IMR-90 (cell line): ENCODE measurements at regions not wholly inside any gene's neighbourhood (a gene's known extent, or its start where the extent isn't known, plus 50 kb on each side); places are given as distances from the start of the nearest gene placed in this dataset.

Experiments used
- ATAC-seq: fragments of 200-7000 bp; cut with Tn5 transposase; 2 replicates; pipeline ENCODE4 v1.9.1; 2020; ENCODE audit warnings: low read depth, mild to moderate bottlenecking, moderate library complexity
- BruUV-seq: library from RNA; stranded (reverse); fragments of 400-500 nt; replicated peaks from 2 replicates; lab custom pipeline; 2021; lab: Mats Ljungman, UMichigan
- CTCF ChIA-PET: fragments of 300-600 bp; formaldehyde crosslinking; extraction: SDS; loops from one replicate; lab custom pipeline; 2021; ENCODE audit warnings: antibody characterized with exemption; lab: Yijun Ruan, JAX
- POLR2A ChIA-PET: fragments of 300-600 bp; sonication (Branson Sonifier 250); formaldehyde crosslinking; loops from one replicate; lab custom pipeline; 2022; ENCODE audit warnings: antibody characterized with exemption; ENCODE audit not compliant: unreplicated experiment; lab: Charles Lee
- DNase-seq: peaks from one replicate; pipeline ENCODE4 v3.0.0; 2013
- H2AFZ ChIP-seq: replicated peaks from 2 replicates; pipeline ENCODE3; 2013; ENCODE audit warnings: low read length, mild to moderate bottlenecking; ENCODE audit not compliant: poor library complexity
- H2AK5ac ChIP-seq: 2 replicates; pipeline ENCODE4 v1.6.1; 2013; ENCODE audit warnings: low read depth, low read length, inconsistent platforms
- H2AK9ac ChIP-seq: replicated peaks from 2 replicates; pipeline ENCODE3; 2013; ENCODE audit warnings: mild to moderate bottlenecking, low read depth, low read length, moderate library complexity; ENCODE audit not compliant: poor library complexity
- H2BK120ac ChIP-seq: 2 replicates; pipeline ENCODE4 v1.6.1; 2013; ENCODE audit warnings: low read depth, low read length, inconsistent platforms
- H2BK15ac ChIP-seq: 3 replicates; pipeline ENCODE4 v1.6.1; 2013; ENCODE audit warnings: low read depth, low read length, inconsistent platforms
- H2BK20ac ChIP-seq: 2 replicates; pipeline ENCODE4 v1.6.1; 2013; ENCODE audit warnings: low read depth, mild to moderate bottlenecking, inconsistent platforms, low read length, moderate library complexity
- H2BK5ac ChIP-seq: 2 replicates; pipeline ENCODE4 v1.6.1; 2013; ENCODE audit warnings: mild to moderate bottlenecking, low read depth, low read length, inconsistent platforms; ENCODE audit not compliant: poor library complexity, severe bottlenecking
- H3K14ac ChIP-seq: replicated peaks from 2 replicates; pipeline ENCODE4 v1.6.1; 2013; ENCODE audit warnings: low read depth, low read length, inconsistent platforms
- H3K18ac ChIP-seq: 2 replicates; pipeline ENCODE4 v1.6.1; 2013; ENCODE audit warnings: low read depth, low read length, control low read depth
- H3K23ac ChIP-seq: 2 replicates; pipeline ENCODE4 v1.6.1; 2013; ENCODE audit warnings: low read depth, low read length, inconsistent platforms
- H3K27ac ChIP-seq: 2 replicates; pipeline ENCODE4 v1.5.1; 2013; ENCODE audit warnings: mild to moderate bottlenecking, control low read depth, low read length; ENCODE audit not compliant: insufficient read depth
- H3K27me3 ChIP-seq: 2 replicates; pipeline ENCODE4 v1.6.1; 2013; ENCODE audit warnings: low read length; ENCODE audit not compliant: control insufficient read depth, insufficient read depth
- H3K36me3 ChIP-seq: 2 replicates; pipeline ENCODE4 v1.6.1; 2013; ENCODE audit warnings: low read length, mixed read lengths; ENCODE audit not compliant: control insufficient read depth, insufficient read depth
- H3K4ac ChIP-seq: 2 replicates; pipeline ENCODE4 v1.6.1; 2013; ENCODE audit warnings: low read depth, low read length, inconsistent platforms
- H3K4me1 ChIP-seq: 2 replicates; pipeline ENCODE4 v1.6.1; 2013; ENCODE audit warnings: low read length, mixed read lengths; ENCODE audit not compliant: control insufficient read depth, insufficient read depth
- H3K4me2 ChIP-seq: 2 replicates; pipeline ENCODE4 v1.6.1; 2013; ENCODE audit warnings: low read depth, mild to moderate bottlenecking, control low read depth, low read length, moderate library complexity
- H3K4me3 ChIP-seq: 2 replicates; pipeline ENCODE4 v1.5.1; 2013; ENCODE audit warnings: low read depth, mild to moderate bottlenecking, control low read depth, low read length, moderate library complexity; ENCODE audit not compliant: insufficient read depth
- H3K56ac ChIP-seq: 2 replicates; pipeline ENCODE4 v1.6.1; 2013; ENCODE audit warnings: low read length, inconsistent platforms; ENCODE audit not compliant: insufficient read depth; ENCODE audit errors: extremely low read depth
- H3K79me1 ChIP-seq, 2 experiments: 2 replicates each; pipeline ENCODE4 v1.6.1; 2013; ENCODE audit warnings: low read length in 2 of 2, inconsistent platforms in 1 of 2, low read depth in 1 of 2
- H3K9ac ChIP-seq: 2 replicates; pipeline ENCODE4 v1.6.1; 2013; ENCODE audit warnings: low read depth, low read length, control low read depth
- H3K9me1 ChIP-seq: 2 replicates; pipeline ENCODE4 v1.6.1; 2013; ENCODE audit warnings: low read length, inconsistent platforms; ENCODE audit not compliant: insufficient read depth
- H3K9me3 ChIP-seq: 2 replicates; pipeline ENCODE4 v1.6.1; 2013; ENCODE audit warnings: low read length; ENCODE audit not compliant: control insufficient read depth, insufficient read depth
- H4K20me1 ChIP-seq: 2 replicates; pipeline ENCODE4 v1.6.1; 2013; ENCODE audit warnings: low read length, inconsistent platforms; ENCODE audit not compliant: insufficient read depth
- H4K5ac ChIP-seq: 2 replicates; pipeline ENCODE4 v1.6.1; 2013; ENCODE audit warnings: mild to moderate bottlenecking, low read depth, low read length, control low read depth
- H4K8ac ChIP-seq, 2 experiments: 2 replicates each; pipeline ENCODE4 v1.6.1; 2013; ENCODE audit warnings: low read depth in 2 of 2, low read length in 2 of 2, control low read depth in 1 of 2, inconsistent platforms in 1 of 2
- H4K91ac ChIP-seq: 2 replicates; pipeline ENCODE4 v1.6.1; 2013; ENCODE audit warnings: low read depth, low read length, inconsistent platforms; ENCODE audit not compliant: insufficient read depth
- CEBPB ChIP-seq: IDR thresholded peaks from 2 replicates; pipeline ENCODE4 v1.6.1; 2012; ENCODE audit warnings: low read depth, low read length, improper control_type of control experiment
- CHD1 ChIP-seq: IDR thresholded peaks from 2 replicates; pipeline ENCODE4 v1.6.1; 2012; ENCODE audit warnings: low read depth, low read length, improper control_type of control experiment
- RFX5 ChIP-seq: IDR thresholded peaks from 2 replicates; pipeline ENCODE4 v1.8.0; 2012; ENCODE audit warnings: low read depth, mild to moderate bottlenecking, low read length, moderate library complexity
- WGBS, 2 experiments: methylation state at CpG; one replicate each; pipeline versions ENCODE4 v1.1.5 to v1.1.7; 2013; ENCODE audit warnings: missing lambda C conversion rate in 2 of 2; ENCODE audit not compliant: insufficient read length in 1 of 2; ENCODE audit errors: extremely low coverage in 2 of 2; 5-methylcytosine and 5-hydroxymethylcytosine counted together
- dilution Hi-C: fragments of 300-500 bp; cut with HindIII; formaldehyde crosslinking; loops from one replicate; pipeline ENCODE4 v1.14.3; 2018; ENCODE audit warnings: low sequenced_read_pairs; ENCODE audit not compliant: unreplicated experiment
- in situ Hi-C: fragments of 300-500 bp; cut with MboI; formaldehyde crosslinking; loops from 3 replicates; pipeline ENCODE4 v1.14.3; 2019; ENCODE audit warnings: low sequenced_read_pairs, inconsistent platforms, mixed read lengths
- intact Hi-C: fragments of 100-400 bp; cut with micrococcal nuclease; formaldehyde crosslinking; loops from 2 replicates; pipeline ENCODE4 v1.10.0; 2022

DNA sequence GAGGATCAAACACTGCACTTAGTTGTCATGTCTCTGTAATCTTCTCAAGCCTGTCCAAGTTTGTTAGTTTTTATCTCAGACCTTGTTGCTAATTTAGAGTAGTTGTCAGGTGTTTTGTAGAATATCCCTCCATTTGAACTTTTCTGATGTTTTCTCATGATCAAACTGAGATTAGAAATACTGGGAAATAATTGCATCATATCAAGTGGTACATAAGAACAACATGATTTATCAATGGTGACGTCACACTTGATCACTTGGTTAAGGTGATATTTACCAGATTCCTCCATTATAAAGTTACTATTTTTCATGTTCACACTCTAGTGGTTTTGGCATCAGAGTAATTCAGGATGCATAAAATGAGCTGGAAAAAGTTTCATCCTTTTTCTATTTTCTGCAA is 1182.4 kb upstream of the ZEB2 start:
- no peak overlapping the region for H3K14ac ChIP-seq
- TF ChIP-seq RFX5: no peak
- no peak for TF ChIP-seq CHD1
- peak; percentile 56; the same call in 1 of the 2 replicates for TF ChIP-seq CEBPB
- H3K18ac ChIP-seq: no peak overlapping the region
- BruUV-seq: no TSS peak
- dilution Hi-C loops (no loop called here), in situ Hi-C loops (no loop called here), intact Hi-C loops (no loop called here)
- POLR2A ChIA-PET: interaction anchor here (0.6 kb wide), 1 partner anchor 9 kb away, joined by 3 read pairs; no protein-coding TSS in a partner anchor
- no peaks in the 10 kb centered on the region for H3K27me3 ChIP-seq
- H2BK20ac ChIP-seq: no peak overlapping the region
- no peak overlapping the region for H3K4me2 ChIP-seq
- no peak overlapping the region for H3K4ac ChIP-seq
- no peak overlapping the region for H3K56ac ChIP-seq
- no peak overlapping the region for H2BK15ac ChIP-seq
- no peak overlapping the region for H4K91ac ChIP-seq
- H3K4me1 ChIP-seq: no peaks in the 10 kb centered on the region
- no peaks in the 10 kb centered on the region for H3K9me1 ChIP-seq
- no peak overlapping the region for H2AFZ ChIP-seq
- no peak overlapping the region for H2AK5ac ChIP-seq
- H2AK9ac ChIP-seq: no peak overlapping the region
- WGBS, 2 experiments: no CpG with 5 or more reads among the region's 1 CpG
- H3K36me3 ChIP-seq: no peaks in the 10 kb centered on the region
- H3K9ac ChIP-seq: no peak overlapping the region
- H3K23ac ChIP-seq: no peak overlapping the region
- no peak overlapping the region for H3K27ac ChIP-seq
- ATAC-seq (no peak), DNase-seq (no peak)
- H4K8ac ChIP-seq: no peak overlapping the region
- no peaks in the 10 kb centered on the region for H4K20me1 ChIP-seq
- CTCF ChIA-PET: no interaction called here
- no peak overlapping the region for H4K5ac ChIP-seq
- no peak overlapping the region for H3K4me3 ChIP-seq
- no peaks in the 10 kb centered on the region for H3K9me3 ChIP-seq
- no peaks in the 10 kb centered on the region for H3K79me1 ChIP-seq
- no peak overlapping the region for H2BK5ac ChIP-seq
- H2BK120ac ChIP-seq: no peak overlapping the region
